Urothelium cell line (cell line): ENCODE measurements at regions not wholly inside any gene's neighbourhood (a gene's known extent, or its start where the extent isn't known, plus 50 kb on each side); places are given as distances from the start of the nearest gene placed in this dataset.
"Not testable (repeated sequence)": the region's sequence is repeated elsewhere in the genome, so short reads cannot be mapped to it uniquely, and the experiment has no call there.

Experiments
- DNase-seq: peaks from one replicate; pipeline ENCODE4 v3.0.0; 2011; ENCODE audit warnings: low spot score, mixed read lengths
- FAIRE-seq: peaks from 2 replicates; lab custom pipeline; 2011; peaks lifted over from hg19 to GRCh38; lab: Jason Lieb, UNC

- FAIRE-seq (no peak), DNase-seq (no peak)
Measured at GRCh38 chr18:55918444-55918843, 330.5 kb upstream of the TCF4 start.

- FAIRE-seq (no peak), DNase-seq (no peak)
Measured at GRCh38 chr18:55912919-55913318, 324.9 kb upstream of the TCF4 start.

DNA sequence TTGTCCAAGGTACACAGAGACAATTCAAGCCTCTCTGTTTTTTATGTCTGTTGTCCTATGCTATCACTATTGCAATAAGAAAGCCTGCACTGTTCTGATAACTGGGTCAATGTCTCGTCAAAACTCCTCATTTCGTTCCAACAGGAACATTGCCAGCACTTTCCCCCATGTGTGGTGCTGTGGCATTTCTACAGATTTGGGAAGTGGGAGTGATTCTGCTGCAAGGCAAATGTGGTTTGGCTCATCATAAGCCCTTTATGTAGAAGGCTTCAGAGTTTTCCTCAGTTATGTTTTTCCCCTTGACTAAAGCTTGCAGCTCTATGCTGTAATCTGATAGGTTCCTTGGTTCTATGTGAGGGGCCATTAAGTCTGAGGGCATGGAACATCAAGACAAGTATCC lies 324.1 kb upstream of the TCF4 start:
- no peak for FAIRE-seq

DNA sequence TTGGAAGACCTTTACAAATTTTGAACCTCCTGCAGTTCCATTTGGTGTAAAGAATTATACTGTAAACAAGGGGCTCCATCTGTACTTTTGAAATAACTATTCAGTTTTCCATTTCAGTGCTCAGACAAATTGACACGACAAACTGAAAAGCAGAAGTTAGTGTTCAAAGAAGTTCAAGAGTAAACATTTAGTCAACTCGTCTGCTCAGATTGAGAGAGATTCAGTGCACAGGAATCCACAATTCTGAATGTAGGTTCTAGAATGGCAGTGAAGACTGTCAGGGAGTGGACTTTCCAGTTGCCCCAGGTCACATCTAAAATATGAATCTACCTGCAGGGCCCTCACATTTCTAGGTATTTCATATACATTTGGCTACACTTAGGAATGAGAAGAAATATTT lies 322.3 kb upstream of the TCF4 start:
- FAIRE-seq: no peak
- no peak for DNase-seq

More for the DNA sequence above, 324.1 kb upstream of the TCF4 start:
- DNase-seq: no peak

- DNase-seq: no peak
- FAIRE-seq: no peak
Measured at GRCh38 chr18:55908901-55909366, 320.9 kb upstream of the TCF4 start.

DNA sequence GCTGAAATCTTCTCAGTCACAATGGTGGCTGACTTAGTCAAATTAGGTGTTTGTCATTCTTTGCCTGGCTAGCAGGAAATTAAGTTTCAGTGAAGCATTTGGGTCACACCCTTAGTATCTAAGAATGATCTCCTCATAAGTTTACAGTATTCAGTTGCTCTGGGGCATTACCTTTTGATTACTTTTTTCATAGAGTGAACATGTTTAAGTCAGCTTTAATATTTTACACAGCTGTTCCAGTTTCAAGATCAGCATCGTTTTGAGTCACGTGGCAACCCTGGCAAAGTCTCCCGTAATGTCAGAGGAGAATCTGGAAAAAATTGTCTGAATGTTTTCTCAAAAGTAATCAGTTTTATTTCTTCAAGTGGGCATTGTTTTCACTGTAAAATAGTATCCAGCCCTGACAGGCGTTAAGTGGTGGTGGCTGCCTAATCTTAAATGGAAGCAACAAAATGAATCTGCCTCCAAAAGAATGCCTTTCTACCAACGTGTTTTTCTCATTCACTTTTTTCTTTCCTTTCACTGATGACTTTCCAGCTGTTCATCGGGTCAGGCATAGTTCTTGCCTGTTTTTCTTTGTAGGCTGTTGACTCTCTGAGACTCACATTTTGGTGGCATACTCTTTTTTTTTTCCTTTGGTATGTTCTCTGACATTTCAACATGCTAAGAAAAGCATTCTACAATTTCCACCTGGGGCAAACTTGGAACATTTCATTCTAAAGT lies 319.6 kb upstream of the TCF4 start:
- DNase-seq: no peak
- FAIRE-seq: no peak

DNA sequence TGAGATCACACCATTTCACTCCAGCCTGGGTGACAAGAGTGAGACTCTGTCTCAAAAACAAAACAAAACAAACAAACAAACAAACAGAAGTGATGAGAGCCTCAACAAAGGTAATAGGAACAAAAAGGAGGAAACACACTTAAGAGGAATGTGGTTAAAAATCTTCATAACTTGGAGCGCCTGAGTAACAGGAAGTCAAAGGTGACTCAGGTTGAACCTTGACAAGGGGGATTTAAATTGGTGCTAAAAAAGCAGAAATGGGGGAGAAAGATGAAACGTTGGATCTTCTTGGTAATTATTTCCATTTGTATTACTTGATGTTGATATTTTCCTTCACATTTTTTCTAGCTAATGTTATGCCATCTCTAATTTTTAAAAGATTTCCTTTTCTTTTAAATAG lies 318.5 kb upstream of the TCF4 start:
- DNase-seq: no peak
- FAIRE-seq: no peak

- DNase-seq (no peak), FAIRE-seq (no peak)
Measured at GRCh38 chr18:55903911-55904310, 315.9 kb upstream of the TCF4 start.

DNA sequence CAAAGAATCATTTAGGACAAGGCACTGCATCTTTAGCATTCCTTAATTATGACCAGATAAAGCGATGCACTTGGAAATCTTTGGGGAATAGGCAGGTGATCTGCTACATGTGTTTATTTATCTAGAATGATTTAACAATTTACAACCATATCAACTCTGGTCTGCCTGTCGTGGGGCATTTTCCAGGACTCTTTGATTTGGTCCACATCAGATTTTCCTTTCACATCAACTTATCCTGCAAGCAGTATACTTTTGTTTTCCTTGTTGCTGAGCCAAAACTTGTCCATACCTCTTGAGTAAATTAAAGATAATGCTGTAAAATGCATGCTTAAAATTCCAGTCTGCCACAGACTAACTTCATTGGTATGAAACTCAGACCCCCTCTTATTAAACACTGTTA lies 312.4 kb upstream of the TCF4 start:
- no peak for FAIRE-seq
- DNase-seq: peak; percentile 4

DNA sequence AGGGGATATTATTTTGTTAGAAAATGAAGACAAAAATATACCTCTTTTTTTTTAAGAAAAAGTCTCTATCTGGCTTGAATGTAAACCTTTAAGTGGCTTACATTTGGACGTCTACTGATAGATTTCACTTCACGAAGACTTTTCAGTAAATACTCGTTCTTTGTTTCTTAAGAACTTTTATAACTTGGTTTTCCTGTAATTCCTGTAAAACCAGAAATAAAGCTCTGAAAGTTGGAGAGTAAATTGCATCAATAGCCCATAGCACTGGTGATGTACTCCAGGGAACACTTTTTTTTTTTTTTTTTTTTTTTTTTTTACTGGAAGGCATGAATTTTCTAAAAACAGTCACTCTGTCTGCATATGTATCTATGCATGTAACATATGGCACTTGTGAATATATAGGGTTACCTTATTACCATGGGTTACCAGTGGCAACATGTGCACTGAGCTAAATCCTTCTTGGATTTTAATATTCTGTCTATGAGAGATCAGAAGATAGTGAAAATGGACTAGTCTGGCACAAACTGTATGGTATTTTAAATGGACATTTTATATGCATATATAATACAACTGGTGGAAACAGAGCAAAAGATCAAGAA lies 309.2 kb upstream of the TCF4 start:
- no peak for DNase-seq

GRCh38 chr18:55893948-55894347 lies 306.0 kb upstream of the TCF4 start:
- FAIRE-seq (no peak), DNase-seq (no peak)

More for the DNA sequence above, 309.2 kb upstream of the TCF4 start:
- FAIRE-seq: no peak

- DNase-seq, FAIRE-seq: not testable (repeated sequence)
Measured at GRCh38 chr18:55892862-55893813, 305.1 kb upstream of the TCF4 start.

- FAIRE-seq (no peak), DNase-seq (no peak)
Measured at GRCh38 chr18:55886886-55887285, 298.9 kb upstream of the TCF4 start.

GRCh38 chr18:55884498-55884897 lies 296.5 kb upstream of the TCF4 start:
- FAIRE-seq: no peak

DNA sequence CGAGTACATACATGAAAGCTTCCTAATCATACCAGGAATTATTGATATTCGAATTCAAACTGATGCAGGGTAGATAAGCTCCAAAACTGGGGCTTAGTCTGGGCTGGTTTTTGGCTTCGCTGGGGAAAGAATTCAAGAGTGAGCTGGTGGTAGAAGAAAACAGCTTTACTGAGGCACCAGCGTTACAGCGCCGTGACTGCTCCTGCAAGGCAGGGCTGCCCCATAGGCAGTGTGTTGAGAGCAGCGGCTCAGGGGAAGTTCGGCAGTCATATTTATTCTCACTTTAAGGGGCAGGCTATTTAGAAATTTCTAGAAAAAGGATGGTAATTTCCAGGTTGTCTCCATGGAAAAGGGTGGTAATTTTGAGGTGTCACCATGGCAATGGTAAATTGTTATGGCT lies 292.6 kb upstream of the TCF4 start:
- FAIRE-seq: no peak

More at GRCh38 chr18:55884498-55884897, 296.5 kb upstream of the TCF4 start:
- DNase-seq: no peak

DNA sequence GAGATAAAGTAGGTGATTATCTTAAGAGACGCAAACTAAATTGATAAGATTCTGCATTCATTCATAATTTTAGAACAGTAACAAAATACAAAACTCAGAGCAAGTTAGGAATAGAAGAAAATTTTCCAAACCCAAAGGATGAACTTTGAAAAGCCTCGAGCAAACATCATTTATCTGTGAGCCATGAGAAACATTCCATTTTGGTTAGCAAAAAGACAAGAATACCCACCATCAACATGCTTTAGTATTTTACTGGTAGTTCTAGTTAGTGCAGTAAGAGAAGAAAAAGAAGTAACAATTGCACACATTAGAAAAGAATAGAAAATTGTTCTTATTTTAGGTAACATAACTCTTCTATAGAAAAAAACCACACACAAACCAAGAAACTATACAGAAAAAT lies 291.3 kb upstream of the TCF4 start:
- DNase-seq (no peak), FAIRE-seq (no peak)

More for the DNA sequence above, 292.6 kb upstream of the TCF4 start:
- DNase-seq: no peak

- FAIRE-seq (no peak), DNase-seq (no peak)
Measured at GRCh38 chr18:55878224-55878623, 290.2 kb upstream of the TCF4 start.

GRCh38 chr18:55877321-55877720 lies 289.3 kb upstream of the TCF4 start:
- DNase-seq (no peak), FAIRE-seq (no peak)

- DNase-seq (no peak), FAIRE-seq (no peak)
Measured at GRCh38 chr18:55876254-55876653, 288.3 kb upstream of the TCF4 start.

DNA sequence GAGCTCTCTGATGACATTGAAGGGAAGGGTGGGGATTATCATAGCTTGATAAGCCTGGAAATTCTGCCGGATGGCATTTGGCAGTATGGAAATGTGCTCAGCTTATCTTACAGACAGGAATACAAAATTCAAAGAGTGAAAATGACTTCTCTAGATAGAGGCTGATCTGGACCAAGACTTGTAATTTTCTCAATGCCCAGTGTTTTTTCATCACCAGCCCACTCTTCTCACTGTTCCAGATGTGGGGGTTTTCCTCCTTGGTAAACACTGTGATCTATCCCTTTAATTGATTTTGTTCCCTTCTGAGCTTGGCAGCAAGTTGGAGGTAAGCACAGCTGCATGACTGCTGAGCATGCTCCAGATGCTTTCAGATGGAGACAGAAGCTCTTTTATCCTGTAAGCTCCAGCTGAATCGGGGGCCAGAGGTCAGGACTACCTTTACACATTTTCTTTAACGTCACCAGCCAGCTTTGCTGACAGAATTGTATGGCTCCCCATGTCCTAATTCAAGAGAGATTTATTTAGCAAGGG lies 287.4 kb upstream of the TCF4 start:
- DNase-seq (no peak), FAIRE-seq (no peak)
